ENCODE measurements at regions not wholly inside any gene's neighbourhood (a gene's known extent, or its start where the extent isn't known, plus 50 kb on each side); places are given as distances from the start of the nearest gene placed in this dataset.
A peak's percentile ranks its signal among the peaks of the same experiment; 100 is the strongest.

- TF ChIP-seq, protein P1, sequence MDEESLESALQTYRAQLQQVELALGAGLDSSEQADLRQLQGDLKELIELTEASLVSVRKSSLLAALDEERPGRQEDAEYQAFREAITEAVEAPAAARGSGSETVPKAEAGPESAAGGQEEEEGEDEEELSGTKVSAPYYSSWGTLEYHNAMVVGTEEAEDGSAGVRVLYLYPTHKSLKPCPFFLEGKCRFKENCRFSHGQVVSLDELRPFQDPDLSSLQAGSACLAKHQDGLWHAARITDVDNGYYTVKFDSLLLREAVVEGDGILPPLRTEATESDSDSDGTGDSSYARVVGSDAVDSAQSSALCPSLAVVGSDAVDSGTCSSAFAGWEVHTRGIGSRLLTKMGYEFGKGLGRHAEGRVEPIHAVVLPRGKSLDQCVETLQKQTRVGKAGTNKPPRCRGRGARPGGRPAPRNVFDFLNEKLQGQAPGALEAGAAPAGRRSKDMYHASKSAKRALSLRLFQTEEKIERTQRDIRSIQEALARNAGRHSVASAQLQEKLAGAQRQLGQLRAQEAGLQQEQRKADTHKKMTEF (CRISPR knock-in tag; IDR thresholded peaks at IDR 0.05), result no peak
- TF ChIP-seq ZNF564 (CRISPR knock-in tag; IDR thresholded peaks at IDR 0.05) (no peak), FOXK2 (IDR thresholded peaks at IDR 0.05) (no peak), ZNF275 (CRISPR knock-in tag; IDR thresholded peaks at IDR 0.05; ENCODE audit: borderline replicate concordance) (no peak), NFIB (CRISPR knock-in tag; IDR thresholded peaks at IDR 0.05; ENCODE audit: borderline replicate concordance) (no peak), ZFX (CRISPR knock-in tag; IDR thresholded peaks at IDR 0.05; ENCODE audit: low read depth) (peak; percentile 26; the same call in 1 of the 2 replicates), ZNF557 (CRISPR knock-in tag; IDR thresholded peaks at IDR 0.05) (no peak), ZNF562 (CRISPR knock-in tag; IDR thresholded peaks at IDR 0.05; ENCODE audit: borderline replicate concordance) (no peak), MIXL1 (CRISPR knock-in tag; IDR thresholded peaks at IDR 0.05) (no peak), HOXA9 (CRISPR knock-in tag; IDR thresholded peaks at IDR 0.05; ENCODE audit: borderline replicate concordance) (no peak), SMYD3 (CRISPR knock-in tag; IDR thresholded peaks at IDR 0.05) (no peak), POLR2AphosphoS2 (IDR thresholded peaks at IDR 0.05; ENCODE audit: low read depth, low read length) (no peak), ARID4A (CRISPR knock-in tag; IDR thresholded peaks at IDR 0.05; ENCODE audit: borderline replicate concordance) (no peak), STAG1 (CRISPR knock-in tag; IDR thresholded peaks at IDR 0.05) (peak; percentile 82), ZFP82 (CRISPR knock-in tag; IDR thresholded peaks at IDR 0.05; ENCODE audit: borderline replicate concordance) (no peak), ETV5 (CRISPR knock-in tag; IDR thresholded peaks at IDR 0.05; ENCODE audit: borderline replicate concordance) (0 out of 2 replicates have a peak, but pooled peaks have one; percentile 19), MXD4 (CRISPR knock-in tag; IDR thresholded peaks at IDR 0.05) (no peak), ZBTB8A (CRISPR knock-in tag; IDR thresholded peaks at IDR 0.05; ENCODE audit: borderline replicate concordance, low read depth) (no peak), ZFP90 (CRISPR knock-in tag; IDR thresholded peaks at IDR 0.05; ENCODE audit: borderline replicate concordance) (no peak), ZFP41 (CRISPR knock-in tag; IDR thresholded peaks at IDR 0.05; ENCODE audit: borderline replicate concordance) (no peak), SOX5 (CRISPR knock-in tag; IDR thresholded peaks at IDR 0.05; ENCODE audit: borderline replicate concordance) (0 out of 2 replicates have a peak, but pooled peaks have one; percentile 9), SMC3 (IDR thresholded peaks at IDR 0.05; ENCODE audit: low read length) (peak; percentile 86), ZNF121 (CRISPR knock-in tag; IDR thresholded peaks at IDR 0.05) (no peak), ATF7 (IDR thresholded peaks at IDR 0.05) (no peak), ATF7 (CRISPR knock-in tag; IDR thresholded peaks at IDR 0.05) (no peak)
Measured at GRCh38 chr5:38666668-38667498, 110.4 kb upstream of the LIFR start (continued).
